Activated CD4-positive, alpha-beta T cell treated with anti-CD3 and anti-CD28 coated beads, Interleukin-2, amount 50 U/mL, for 48 hours (primary cell): ENCODE measurements at regions not wholly inside any gene's neighbourhood (a gene's known extent, or its start where the extent isn't known, plus 50 kb on each side); places are given as distances from the start of the nearest gene placed in this dataset.

Source experiments
- DNase-seq, 2 experiments: peaks; one replicate each; pipeline ENCODE4 v3.0.0-alpha.2; 2020

GRCh38 chr14:49971156-49972130 is 78.6 kb downstream of the ARF6 start:
- peak; percentile 52 to 70 for DNase-seq

DNA sequence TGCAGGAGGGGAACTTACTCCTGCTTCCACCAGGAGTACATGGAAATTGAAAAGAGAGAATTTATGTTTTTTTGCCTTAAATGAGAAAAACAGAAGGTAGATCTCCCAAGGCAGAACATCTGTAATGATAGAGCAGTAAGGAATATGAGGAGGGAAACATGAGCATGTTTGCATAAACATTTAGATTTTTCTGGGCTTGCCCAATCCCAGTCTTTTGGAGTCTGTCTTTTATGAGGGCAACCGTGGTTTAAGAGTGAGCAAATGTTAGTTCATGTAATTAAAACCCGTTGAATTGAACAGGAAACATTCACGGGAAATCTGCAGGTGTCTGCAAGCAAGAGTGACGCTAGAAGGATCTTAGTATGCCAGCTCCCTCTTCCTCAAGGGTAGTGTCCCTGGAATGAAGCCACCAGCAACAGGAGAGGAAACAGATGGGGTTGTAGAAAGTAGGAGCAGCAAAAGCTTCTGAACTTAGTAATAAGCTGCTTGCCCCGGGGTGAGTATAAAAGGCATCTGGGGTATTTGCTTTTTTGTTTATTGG is 79.3 kb downstream of the ARF6 start:
- DNase-seq, result no peak

DNA sequence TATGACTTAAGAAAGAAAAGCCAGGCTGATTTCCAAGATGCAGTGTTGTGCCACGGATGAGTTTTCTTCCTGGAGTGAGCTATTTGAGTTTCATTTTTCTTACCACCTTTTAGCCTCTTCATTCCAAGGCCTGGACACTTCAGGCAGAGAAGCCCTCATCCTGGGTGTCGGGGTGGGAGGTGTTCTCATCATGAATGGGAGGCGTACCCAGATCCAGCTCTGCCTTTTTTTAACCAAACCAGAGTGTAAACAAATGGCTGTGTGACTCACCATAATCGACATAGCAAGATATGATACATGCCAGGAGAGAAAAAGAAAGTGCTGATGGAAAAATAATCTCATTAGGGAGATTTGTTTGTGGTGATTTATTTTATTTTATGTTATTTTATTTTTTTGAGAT is 79.9 kb downstream of the ARF6 start:
- DNase-seq, result peak in 1 of 2 experiments; percentile 63

- no peak for DNase-seq
Measured at GRCh38 chr14:49975276-49975675, 82.4 kb downstream of the ARF6 start.

DNA sequence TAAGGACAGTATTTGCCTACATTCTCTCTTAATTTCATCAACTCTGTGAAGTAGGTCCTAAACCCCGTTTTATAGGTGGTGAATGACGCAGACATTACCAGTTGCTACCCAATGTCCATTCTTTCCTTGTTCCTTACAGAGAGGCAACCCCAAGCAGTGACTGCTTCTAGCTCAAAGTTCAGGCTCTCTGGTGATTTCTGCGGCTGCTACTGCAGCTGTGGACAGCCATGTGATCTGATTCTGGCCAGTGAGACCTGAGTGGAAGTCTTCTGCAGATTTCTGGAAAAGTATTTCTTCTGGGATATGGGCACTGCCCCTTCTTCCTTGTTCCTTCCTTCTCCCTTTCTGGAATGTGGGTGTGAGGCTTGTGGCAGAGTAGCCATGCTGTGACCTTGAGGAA is 82.9 kb downstream of the ARF6 start:
- no peak for DNase-seq

DNA sequence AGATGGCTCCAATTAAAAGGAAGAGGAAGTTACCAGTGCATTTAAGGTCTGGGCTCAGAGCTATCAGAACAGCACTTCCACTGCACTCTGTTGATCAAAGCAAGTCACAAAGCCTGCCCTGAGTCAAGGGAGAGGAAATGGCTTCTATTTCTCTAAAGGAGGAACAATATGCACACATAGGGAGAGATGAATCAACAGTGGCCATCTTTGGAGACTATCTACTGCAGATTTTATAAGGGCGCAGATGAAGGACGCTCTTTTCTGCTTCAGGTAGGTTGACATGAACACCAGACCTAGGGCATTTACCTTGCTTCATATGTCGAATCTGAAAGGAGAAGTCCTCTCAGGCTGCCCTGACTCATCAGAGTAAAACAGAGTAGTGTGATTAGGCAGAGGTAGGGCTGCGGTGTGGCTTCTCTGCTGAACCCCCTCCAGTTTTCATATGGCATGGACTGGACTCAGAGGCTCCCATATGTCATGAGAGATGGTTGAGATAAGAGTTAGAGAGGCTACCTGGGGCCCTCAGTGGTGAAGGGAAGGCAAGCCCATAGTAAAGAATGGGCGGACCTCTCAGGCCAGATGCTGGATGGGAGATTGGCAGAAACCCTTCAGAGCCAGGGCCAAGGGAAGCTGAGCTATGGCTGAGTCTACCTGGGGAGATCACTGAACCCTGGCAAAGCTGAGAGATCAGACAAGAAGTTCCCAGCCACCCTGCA is 84.4 kb downstream of the ARF6 start:
- peak in 1 of 2 experiments; percentile 70 for DNase-seq

DNA sequence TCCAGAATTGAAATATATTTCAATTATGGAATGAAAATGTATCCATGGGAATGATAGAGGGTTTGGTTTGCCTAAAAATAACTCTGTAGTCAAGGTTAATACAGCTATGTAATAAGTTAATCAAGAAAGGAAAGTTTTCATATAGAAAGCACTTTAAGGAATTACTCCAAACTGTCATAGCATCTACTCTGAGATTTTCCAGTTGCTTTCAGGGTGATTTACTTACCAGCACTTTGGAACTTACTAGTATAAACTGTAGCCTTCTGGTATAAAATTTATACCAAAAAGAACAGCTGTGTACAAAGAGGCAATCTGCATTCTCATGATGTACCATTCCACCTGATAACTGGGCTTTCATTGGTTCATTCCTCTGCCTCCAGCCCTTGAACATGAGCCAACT is 87.1 kb downstream of the ARF6 start:
- DNase-seq, result no peak

GRCh38 chr14:49982082-49982481 is 89.2 kb downstream of the ARF6 start:
- no peak for DNase-seq

DNA sequence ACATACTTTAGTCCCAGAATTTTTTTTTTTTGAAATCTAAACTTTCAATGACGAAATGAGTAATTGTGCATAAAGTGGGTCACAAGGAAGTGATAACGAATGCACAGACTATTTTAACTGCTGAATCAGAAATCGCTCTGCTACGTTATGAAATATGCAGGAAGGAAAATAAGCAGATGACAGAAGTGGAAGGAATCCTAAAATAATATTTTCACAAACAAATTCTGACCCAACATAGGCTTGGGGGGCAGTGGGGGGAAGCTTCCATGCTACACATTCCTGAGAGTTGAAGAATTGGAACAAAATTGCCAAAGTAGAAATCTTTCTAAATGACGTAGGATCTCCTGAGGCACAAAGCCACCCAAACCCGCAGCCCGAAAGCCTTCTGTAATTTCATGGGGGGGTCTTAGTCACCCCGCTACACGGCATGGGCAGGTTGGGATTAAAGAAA is 89.6 kb downstream of the ARF6 start:
- no peak for DNase-seq

DNA sequence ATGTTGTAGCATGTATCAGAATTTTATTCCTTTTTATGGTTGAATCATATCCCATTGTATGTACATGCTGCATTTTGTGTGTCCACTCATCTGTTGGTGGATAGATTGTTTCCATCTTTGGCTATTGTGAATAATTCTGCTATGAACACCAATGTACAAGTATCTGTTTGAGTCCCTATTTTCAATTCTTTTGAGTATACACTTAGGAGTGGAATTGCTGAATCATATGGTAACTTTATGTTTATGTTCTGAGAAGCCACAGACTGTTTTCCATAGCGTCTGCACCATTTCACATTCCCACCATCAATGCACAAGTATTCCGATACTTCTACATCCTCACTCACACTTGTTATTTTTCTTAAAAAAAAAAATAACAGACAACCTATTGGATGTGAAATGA is 91.5 kb downstream of the ARF6 start:
- no peak for DNase-seq

GRCh38 chr14:49986343-49987014 is 93.6 kb downstream of the ARF6 start:
- DNase-seq, result no peak

GRCh38 chr14:49988080-49988990 is 95.5 kb downstream of the ARF6 start:
- DNase-seq, result no peak

GRCh38 chr14:49989966-49990365 is 97.1 kb downstream of the ARF6 start:
- no peak for DNase-seq

GRCh38 chr14:49991491-49991890 is 98.6 kb downstream of the ARF6 start:
- no peak for DNase-seq

GRCh38 chr14:49992036-49992435 is 99.2 kb downstream of the ARF6 start:
- no peak for DNase-seq

GRCh38 chr14:49992448-49992847 is 99.6 kb downstream of the ARF6 start:
- DNase-seq, result no peak

DNA sequence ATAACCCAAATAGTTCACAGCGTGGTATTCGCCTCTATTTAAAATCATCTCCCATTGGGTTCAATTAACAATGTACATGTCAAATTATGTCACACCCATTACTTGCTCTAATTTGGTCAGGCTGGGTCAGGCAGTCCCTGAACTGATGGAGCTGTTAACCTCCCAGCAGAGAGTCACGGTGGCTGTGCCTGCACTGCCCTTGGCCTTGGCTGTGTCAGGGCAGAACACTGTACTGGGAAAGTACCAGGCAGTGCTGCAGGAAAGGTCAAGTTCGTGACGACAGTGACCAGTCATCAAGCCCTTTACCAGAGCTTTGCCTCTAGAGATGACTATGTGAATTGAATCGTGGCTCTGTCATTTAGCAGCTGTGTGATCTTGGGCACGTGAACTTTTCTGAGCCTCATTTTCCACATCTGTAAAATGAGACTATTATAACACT is 100.0 kb downstream of the ARF6 start:
- DNase-seq, result peak; percentile 62 to 74

DNA sequence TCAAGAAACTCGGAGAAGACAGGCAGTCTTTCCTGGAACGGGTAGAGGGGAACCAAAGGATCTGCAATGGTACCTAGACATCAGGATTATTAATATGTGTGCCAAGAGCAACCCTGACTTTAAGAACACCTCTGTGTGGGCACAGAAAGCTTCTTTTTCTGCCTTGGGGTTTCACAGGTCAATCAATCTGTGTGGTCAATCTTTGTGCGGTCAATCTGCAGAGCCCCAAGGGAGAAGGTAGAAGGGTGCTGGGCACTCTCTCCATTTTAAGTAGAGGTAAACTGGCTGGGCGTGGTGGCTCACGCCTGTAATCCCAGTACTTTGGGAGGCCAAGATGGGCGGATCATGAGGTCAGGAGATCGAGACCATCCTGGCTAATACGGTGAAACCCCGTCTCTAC is 100.7 kb downstream of the ARF6 start:
- no peak for DNase-seq

DNA sequence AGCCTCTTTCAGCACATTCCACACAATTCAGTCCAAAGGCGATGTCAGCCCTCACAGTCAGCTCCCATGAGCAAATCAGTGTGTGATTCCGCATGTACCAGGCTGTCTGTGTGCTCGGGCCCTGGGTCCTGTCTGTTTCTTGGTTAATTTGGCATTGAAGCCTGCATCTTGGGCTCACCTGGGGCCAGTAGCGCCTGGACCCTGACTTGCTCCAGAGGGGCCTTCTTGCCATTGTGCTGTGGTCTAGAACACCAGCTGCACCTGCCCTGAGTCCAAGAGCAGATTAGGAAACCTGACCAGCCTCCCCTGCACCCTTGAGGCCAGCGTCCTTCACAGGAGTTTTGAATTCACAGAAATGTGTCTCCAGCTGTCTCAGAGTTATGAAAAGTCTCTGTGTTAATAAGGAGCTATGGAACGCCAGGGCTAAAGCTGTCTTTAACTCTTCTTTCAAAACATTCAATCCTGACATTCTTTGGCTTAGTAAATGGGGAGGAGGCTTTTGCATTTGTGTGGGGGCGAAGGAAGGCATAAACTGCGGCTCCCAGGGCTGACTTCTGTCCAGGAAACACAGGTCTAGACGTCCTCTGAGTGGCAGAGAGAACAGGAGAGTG is 102.2 kb downstream of the ARF6 start:
- no peak for DNase-seq

DNA sequence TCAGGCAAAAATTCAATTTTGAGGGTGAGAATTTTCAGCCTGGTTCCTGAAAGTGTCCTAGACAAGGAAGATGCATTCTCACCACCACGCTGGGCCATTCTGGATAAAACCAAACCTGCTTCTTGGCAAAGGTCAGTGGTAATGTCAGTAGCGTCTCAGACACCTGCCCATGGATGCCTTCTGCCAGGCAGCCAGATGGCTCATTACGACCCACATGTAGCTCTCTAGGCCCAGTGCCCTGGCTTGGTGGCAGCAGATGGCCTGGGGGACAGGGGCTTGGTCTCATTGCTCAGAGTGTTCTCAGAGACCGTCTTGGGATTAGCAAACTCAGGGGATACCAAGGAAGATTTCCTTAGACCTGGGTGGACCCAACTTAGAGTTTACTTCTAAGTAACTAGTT is 105.1 kb downstream of the ARF6 start:
- no peak for DNase-seq

GRCh38 chr14:49999146-49999761 is 106.4 kb downstream of the ARF6 start:
- peak; percentile 83 to 87 for DNase-seq
